ENCODE measurements at regions not wholly inside any gene's neighbourhood (a gene's known extent, or its start where the extent isn't known, plus 50 kb on each side); places are given as distances from the start of the nearest gene placed in this dataset.

DNA sequence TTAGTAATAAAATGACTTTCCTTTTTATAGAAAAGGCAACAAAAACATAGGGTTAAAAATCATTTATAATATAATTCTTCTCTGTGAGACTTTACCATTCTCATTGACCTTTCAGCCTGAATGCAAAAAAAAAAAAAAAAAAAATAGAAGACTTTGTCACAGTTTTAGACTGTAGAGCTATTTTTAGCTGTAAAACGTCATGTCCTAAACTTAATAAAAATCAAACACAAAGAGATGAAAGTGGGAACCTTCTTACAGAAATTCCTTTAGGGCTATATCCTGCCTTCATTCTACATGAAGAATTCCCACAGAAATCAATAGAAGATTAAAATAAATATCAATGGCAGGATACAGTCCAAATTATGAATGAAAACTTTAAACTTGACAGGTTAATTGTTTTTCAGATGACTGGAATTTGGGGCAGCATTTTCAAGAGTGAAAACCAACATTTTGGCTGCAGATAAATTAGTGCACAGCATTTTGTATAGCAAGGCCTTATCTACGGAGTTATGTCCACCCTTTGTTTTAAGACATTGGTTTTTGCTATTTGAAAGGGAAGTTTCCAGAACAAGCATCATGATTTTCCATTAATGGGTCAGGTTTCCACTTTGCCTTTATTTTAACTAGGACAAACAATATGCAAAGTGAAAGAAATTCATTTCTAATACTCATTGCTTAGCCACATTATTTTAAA lies 219.5 kb downstream of the SPCS3 start (continued):
- no peak for TF ChIP-seq ZNF281 (CRISPR knock-in tag; IDR thresholded peaks at IDR 0.05)

DNA sequence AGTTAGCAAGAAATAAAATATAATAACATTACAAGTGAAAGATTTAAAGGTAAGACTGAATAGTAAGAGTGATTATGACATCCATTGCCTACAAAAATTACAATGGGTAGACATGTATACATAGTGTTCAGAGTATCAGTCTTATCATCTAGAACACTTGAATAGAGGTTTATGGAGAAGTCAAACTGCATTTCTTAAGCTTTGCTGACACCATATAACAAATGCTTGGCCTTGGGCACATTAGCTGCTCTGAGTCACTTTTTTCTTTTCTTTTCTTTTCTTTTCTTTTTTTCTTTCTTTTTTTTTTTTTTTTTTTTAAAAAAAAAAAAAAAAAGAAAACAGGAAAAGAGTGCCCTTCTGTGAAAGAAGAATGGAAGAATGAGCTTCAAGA lies 220.0 kb downstream of the SPCS3 start:
- DNase-seq (ENCODE audit: low spot score) (no peak), ATAC-seq (no peak)
- H3K4me1 Mint-ChIP-seq = peaks cover 4% of the 10 kb centered on the region
- H3K4me3 Mint-ChIP-seq = no peak overlapping the region
- H3K27me3 Mint-ChIP-seq (ENCODE audit: low read depth) = no peaks in the 10 kb centered on the region; the same call in 1 of the 2 replicates
- ChIA-PET CTCF (interaction anchor here (0.6 to 1.0 kb wide), 2 partner anchors 23 to 508 kb away, joined by 3 to 4 read pairs; no protein-coding TSS in a partner anchor), POLR2A (interaction anchor here (0.7 kb wide), 3 partner anchors 24 to 559 kb away, joined by 6 read pairs; no protein-coding TSS in a partner anchor)
- TF ChIP-seq, protein P1, sequence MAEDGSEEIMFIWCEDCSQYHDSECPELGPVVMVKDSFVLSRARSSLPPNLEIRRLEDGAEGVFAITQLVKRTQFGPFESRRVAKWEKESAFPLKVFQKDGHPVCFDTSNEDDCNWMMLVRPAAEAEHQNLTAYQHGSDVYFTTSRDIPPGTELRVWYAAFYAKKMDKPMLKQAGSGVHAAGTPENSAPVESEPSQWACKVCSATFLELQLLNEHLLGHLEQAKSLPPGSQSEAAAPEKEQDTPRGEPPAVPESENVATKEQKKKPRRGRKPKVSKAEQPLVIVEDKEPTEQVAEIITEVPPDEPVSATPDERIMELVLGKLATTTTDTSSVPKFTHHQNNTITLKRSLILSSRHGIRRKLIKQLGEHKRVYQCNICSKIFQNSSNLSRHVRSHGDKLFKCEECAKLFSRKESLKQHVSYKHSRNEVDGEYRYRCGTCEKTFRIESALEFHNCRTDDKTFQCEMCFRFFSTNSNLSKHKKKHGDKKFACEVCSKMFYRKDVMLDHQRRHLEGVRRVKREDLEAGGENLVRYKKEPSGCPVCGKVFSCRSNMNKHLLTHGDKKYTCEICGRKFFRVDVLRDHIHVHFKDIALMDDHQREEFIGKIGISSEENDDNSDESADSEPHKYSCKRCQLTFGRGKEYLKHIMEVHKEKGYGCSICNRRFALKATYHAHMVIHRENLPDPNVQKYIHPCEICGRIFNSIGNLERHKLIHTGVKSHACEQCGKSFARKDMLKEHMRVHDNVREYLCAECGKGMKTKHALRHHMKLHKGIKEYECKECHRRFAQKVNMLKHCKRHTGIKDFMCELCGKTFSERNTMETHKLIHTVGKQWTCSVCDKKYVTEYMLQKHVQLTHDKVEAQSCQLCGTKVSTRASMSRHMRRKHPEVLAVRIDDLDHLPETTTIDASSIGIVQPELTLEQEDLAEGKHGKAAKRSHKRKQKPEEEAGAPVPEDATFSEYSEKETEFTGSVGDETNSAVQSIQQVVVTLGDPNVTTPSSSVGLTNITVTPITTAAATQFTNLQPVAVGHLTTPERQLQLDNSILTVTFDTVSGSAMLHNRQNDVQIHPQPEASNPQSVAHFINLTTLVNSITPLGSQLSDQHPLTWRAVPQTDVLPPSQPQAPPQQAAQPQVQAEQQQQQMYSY (CRISPR knock-in tag; IDR thresholded peaks at IDR 0.05) = no peak
- TF ChIP-seq ZNF121 (CRISPR knock-in tag; IDR thresholded peaks at IDR 0.05) (no peak), ZNF423 (CRISPR knock-in tag; IDR thresholded peaks at IDR 0.05) (no peak), NFE2L1 (CRISPR knock-in tag; IDR thresholded peaks at IDR 0.05) (no peak), FOXJ3 (CRISPR knock-in tag; IDR thresholded peaks at IDR 0.05; ENCODE audit: borderline replicate concordance) (no peak), SP1 (CRISPR knock-in tag; conservative IDR thresholded peaks at IDR 0.05) (no peak), JUN (CRISPR knock-in tag; IDR thresholded peaks at IDR 0.05) (no peak), PRRX2 (CRISPR knock-in tag; IDR thresholded peaks at IDR 0.05) (no peak), AR (CRISPR knock-in tag; IDR thresholded peaks at IDR 0.05) (no peak), ZNF425 (CRISPR knock-in tag; conservative IDR thresholded peaks at IDR 0.05) (no peak), NR3C1 (CRISPR knock-in tag; conservative IDR thresholded peaks at IDR 0.05; ENCODE audit: low read depth) (no peak), TCF7 (CRISPR knock-in tag; IDR thresholded peaks at IDR 0.05; ENCODE audit: low read depth) (no peak)
- TF ChIP-seq, protein P2, sequence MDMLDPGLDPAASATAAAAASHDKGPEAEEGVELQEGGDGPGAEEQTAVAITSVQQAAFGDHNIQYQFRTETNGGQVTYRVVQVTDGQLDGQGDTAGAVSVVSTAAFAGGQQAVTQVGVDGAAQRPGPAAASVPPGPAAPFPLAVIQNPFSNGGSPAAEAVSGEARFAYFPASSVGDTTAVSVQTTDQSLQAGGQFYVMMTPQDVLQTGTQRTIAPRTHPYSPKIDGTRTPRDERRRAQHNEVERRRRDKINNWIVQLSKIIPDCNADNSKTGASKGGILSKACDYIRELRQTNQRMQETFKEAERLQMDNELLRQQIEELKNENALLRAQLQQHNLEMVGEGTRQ (CRISPR knock-in tag; IDR thresholded peaks at IDR 0.05) = no peak
- TF ChIP-seq, protein P3, sequence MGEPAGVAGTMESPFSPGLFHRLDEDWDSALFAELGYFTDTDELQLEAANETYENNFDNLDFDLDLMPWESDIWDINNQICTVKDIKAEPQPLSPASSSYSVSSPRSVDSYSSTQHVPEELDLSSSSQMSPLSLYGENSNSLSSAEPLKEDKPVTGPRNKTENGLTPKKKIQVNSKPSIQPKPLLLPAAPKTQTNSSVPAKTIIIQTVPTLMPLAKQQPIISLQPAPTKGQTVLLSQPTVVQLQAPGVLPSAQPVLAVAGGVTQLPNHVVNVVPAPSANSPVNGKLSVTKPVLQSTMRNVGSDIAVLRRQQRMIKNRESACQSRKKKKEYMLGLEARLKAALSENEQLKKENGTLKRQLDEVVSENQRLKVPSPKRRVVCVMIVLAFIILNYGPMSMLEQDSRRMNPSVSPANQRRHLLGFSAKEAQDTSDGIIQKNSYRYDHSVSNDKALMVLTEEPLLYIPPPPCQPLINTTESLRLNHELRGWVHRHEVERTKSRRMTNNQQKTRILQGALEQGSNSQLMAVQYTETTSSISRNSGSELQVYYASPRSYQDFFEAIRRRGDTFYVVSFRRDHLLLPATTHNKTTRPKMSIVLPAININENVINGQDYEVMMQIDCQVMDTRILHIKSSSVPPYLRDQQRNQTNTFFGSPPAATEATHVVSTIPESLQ (CRISPR knock-in tag; IDR thresholded peaks at IDR 0.05) = no peak
- H3K9me3 Mint-ChIP-seq = no peaks in the 10 kb centered on the region
- no peak overlapping the region for H3K27ac Mint-ChIP-seq
- H3K36me3 Mint-ChIP-seq = no peaks in the 10 kb centered on the region
